Fibroblast of lung (primary cell): ENCODE measurements at regions not wholly inside any gene's neighbourhood (a gene's known extent, or its start where the extent isn't known, plus 50 kb on each side); places are given as distances from the start of the nearest gene placed in this dataset.

Source experiments
- CTCF ChIP-seq, 2 donors: IDR thresholded peaks in 1 of 2; conservative IDR thresholded peaks in 1 of 2; 1 replicate in 1 of 2; 2 replicates in 1 of 2; pipeline ENCODE4 v1.5.1; 2011 to 2012; ENCODE audit warnings: low read length in 2 of 2, control low read depth in 1 of 2, inconsistent platforms in 1 of 2, low read depth in 1 of 2, mild to moderate bottlenecking in 1 of 2
- EZH2 ChIP-seq: IDR thresholded peaks from 2 replicates; pipeline ENCODE4 v1.5.1; 2012; ENCODE audit warnings: low read length, control low read depth, mild to moderate bottlenecking; ENCODE audit errors: missing control alignments

DNA sequence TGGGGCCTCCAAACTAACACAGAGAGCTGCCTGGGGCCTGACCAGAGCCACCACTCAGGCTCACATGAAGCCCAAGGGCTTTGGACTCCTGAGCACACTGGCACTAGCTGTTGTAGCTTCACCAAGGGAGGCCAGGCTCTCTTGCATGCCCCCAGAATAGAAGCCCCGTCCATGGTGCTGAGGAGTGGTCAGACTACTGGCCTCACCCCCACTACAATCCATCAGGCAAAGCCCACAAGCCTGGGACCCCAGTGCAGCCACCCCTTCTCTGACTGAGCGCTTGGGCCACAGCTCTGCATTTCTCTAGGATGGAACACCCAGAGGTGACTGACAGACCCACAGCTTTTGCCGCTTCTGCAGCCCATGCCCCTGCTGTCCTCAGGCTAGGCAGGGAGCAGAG, 180.8 kb downstream of the PYDC2 start:
- TF ChIP-seq CTCF (conservative IDR thresholded peaks at IDR 0.05 in 1 of 2, IDR thresholded peaks at IDR 0.05 in 1 of 2; ENCODE audit: low read depth in 1 of 2, low read length in 2 of 2) (no peak), EZH2 (no peak)
